OCI-LY3 (cell line): ENCODE measurements at regions not wholly inside any gene's neighbourhood (a gene's known extent, or its start where the extent isn't known, plus 50 kb on each side); places are given as distances from the start of the nearest gene placed in this dataset.

Experiments used
- H2AFZ ChIP-seq: fragments of 200-600, 300-600 bp; shearing (Covaris generic); 2 replicates; pipeline ENCODE4 v1.6.0; 2014; ENCODE audit warnings: antibody characterized with exemption, low read depth, low read length
- H3K27ac ChIP-seq: fragments of 200-600, 300-600 bp; sonication (generic); 2 replicates; pipeline ENCODE4 v1.5.1; 2014; ENCODE audit warnings: mild to moderate bottlenecking, low read length, moderate library complexity, mixed read lengths
- H3K27me3 ChIP-seq: fragments of 200-600, 300-600 bp; sonication (generic); 2 replicates; pipeline ENCODE4 v1.6.1; 2014; ENCODE audit warnings: low read depth, low read length, mixed read lengths
- H3K36me3 ChIP-seq: fragments of 200-600, 300-600 bp; sonication (generic); replicated peaks from 2 replicates; pipeline ENCODE3; 2014; ENCODE audit warnings: low read depth, low read length, mixed read lengths
- H3K4me1 ChIP-seq: fragments of 300-600, 200-600 bp; sonication (generic); 2 replicates; pipeline ENCODE4 v1.6.1; 2014; ENCODE audit warnings: low read length, mixed read lengths
- H3K4me2 ChIP-seq: fragments of 200-600, 300-600 bp; sonication (generic); 2 replicates; pipeline ENCODE4 v1.6.1; 2014; ENCODE audit warnings: low read length, mixed read lengths
- H3K4me3 ChIP-seq: fragments of 300-600, 200-600 bp; sonication (generic); 2 replicates; pipeline ENCODE4 v1.5.1; 2014; ENCODE audit warnings: antibody characterized with exemption, mild to moderate bottlenecking, low read length, moderate library complexity
- H3K79me2 ChIP-seq: fragments of 300-600, 200-600 bp; shearing (Covaris generic); 2 replicates; pipeline ENCODE4 v1.6.1; 2014; ENCODE audit warnings: mild to moderate bottlenecking, low read length, mixed read lengths
- H3K9ac ChIP-seq: fragments of 300-600, 200-600 bp; shearing (Covaris generic); 2 replicates; pipeline ENCODE4 v1.6.0; 2014; ENCODE audit warnings: mild to moderate bottlenecking, low read length, moderate library complexity
- H3K9me3 ChIP-seq: fragments of 200-600, 300-600 bp; shearing (Covaris generic); 2 replicates; pipeline ENCODE4 v1.6.1; 2014; ENCODE audit warnings: low read length, mixed read lengths; ENCODE audit not compliant: insufficient read depth
- H4K20me1 ChIP-seq: fragments of 200-600, 300-600 bp; sonication (generic); 2 replicates; pipeline ENCODE4 v1.6.1; 2016; ENCODE audit warnings: low read length, mixed read lengths; ENCODE audit not compliant: insufficient read depth
- EZH2phosphoT487 ChIP-seq: fragments of 200-600 bp; shearing (Covaris generic); IDR thresholded peaks from 2 replicates; pipeline ENCODE4 v1.6.1; 2018; ENCODE audit warnings: antibody characterized with exemption, mixed run types, low read depth
- TF ChIP-seq, protein P1 (sequence below): fragments of 200-600, 300-600 bp; sonication (generic); IDR thresholded peaks from 2 replicates; pipeline ENCODE4 v1.5.1; 2014; ENCODE audit warnings: antibody characterized with exemption, low read length, low read depth

DNA sequence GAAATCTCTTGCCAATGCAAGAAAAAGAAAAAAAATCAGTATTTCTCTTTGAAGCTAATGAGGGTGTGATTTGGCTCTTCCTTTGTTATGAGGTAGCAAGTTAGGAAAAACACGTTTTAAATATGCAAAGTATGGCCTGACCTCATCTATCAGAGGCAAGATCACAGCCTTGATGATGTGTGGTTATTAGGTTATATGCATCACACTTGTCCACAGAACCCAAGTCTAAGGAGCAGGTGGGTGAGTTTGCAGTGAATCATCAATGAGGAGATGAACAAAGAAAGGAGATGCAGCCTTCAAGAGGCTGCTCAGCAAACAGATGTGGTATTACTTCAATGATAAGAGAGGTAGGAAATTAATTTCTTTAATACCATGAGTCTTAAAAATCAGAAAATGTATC lies 594.8 kb upstream of the CDH5 start:
- no peaks in the 10 kb centered on the region for H3K4me1 ChIP-seq

DNA sequence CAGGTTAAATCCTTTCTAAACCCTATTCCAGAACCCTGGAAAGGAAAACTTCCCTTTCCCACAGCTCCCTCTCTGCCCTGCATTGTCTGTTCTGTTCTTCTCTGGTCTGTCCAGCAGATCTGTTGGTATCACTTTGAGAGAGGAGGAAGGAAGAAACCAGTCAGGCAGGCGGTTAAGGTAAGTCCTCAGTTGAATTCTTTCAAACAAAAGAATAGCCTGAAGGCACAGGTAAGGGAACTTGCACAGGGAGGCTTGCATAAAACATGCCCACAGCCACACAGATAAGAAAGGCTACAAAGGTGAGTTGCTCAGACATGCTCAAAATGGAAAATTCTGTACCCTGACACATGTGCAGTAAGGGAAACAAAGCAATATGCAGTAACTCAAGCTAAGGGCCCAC lies 595.7 kb upstream of the CDH5 start:
- no peak overlapping the region for H3K27ac ChIP-seq

More for the DNA sequence above, 594.8 kb upstream of the CDH5 start:
- Histone ChIP-seq H3K4me3 (no peak overlapping the region), H3K9ac (no peak overlapping the region), H3K36me3 (no peaks in the 10 kb centered on the region), H4K20me1 (no peaks in the 10 kb centered on the region), H3K79me2 (no peaks in the 10 kb centered on the region), H2AFZ (no peak overlapping the region), H3K27ac (no peak overlapping the region), H3K27me3 (no peaks in the 10 kb centered on the region; the same call in 1 of the 2 replicates), H3K9me3 (no peaks in the 10 kb centered on the region), H3K4me2 (no peak overlapping the region)
- TF ChIP-seq, protein P1, sequence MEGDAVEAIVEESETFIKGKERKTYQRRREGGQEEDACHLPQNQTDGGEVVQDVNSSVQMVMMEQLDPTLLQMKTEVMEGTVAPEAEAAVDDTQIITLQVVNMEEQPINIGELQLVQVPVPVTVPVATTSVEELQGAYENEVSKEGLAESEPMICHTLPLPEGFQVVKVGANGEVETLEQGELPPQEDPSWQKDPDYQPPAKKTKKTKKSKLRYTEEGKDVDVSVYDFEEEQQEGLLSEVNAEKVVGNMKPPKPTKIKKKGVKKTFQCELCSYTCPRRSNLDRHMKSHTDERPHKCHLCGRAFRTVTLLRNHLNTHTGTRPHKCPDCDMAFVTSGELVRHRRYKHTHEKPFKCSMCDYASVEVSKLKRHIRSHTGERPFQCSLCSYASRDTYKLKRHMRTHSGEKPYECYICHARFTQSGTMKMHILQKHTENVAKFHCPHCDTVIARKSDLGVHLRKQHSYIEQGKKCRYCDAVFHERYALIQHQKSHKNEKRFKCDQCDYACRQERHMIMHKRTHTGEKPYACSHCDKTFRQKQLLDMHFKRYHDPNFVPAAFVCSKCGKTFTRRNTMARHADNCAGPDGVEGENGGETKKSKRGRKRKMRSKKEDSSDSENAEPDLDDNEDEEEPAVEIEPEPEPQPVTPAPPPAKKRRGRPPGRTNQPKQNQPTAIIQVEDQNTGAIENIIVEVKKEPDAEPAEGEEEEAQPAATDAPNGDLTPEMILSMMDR = no peak
- no peak for TF ChIP-seq EZH2phosphoT487

DNA sequence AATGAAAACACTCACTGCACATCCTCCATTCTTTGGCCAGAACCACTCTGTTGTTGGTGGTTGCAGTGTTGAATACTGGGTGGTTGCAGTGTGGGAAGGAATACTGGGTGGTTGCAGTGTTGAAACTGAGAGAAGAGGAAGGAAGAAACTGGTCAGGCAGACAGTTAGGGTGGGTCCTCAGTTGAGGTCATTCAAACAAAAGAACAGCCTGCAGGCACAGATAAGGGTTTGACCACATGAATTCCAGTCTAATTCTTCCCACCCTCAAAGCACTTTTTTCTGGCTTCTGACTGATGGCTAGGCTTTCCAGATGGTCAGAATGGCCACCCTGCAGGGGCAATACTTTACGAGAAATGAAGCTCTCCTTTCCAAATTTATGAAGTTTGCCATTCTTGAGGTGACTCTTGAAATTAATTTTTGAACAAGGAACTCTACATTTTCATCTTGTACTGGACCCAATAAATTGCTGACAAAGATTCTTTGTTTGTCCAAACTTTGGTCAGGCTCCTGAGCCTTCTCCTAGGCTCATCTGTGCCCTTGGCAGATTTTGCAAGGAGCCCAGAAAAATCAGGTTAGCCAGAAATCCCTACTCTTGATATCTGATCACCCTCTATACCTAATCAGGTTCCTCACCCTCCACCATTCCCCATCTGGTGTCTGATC lies 596.6 kb upstream of the CDH5 start:
- Histone ChIP-seq H3K79me2 (no peaks in the 10 kb centered on the region), H3K9me3 (no peaks in the 10 kb centered on the region), H3K27ac (no peak overlapping the region), H3K27me3 (no peaks in the 10 kb centered on the region), H3K4me2 (no peak overlapping the region), H3K9ac (no peak overlapping the region), H2AFZ (no peak overlapping the region), H4K20me1 (no peaks in the 10 kb centered on the region), H3K4me3 (no peak overlapping the region), H3K4me1 (no peaks in the 10 kb centered on the region), H3K36me3 (no peaks in the 10 kb centered on the region)
- no peak for TF ChIP-seq EZH2phosphoT487
- TF ChIP-seq, protein P1 = no peak

More for the DNA sequence above, 595.7 kb upstream of the CDH5 start:
- no peak for TF ChIP-seq EZH2phosphoT487
- TF ChIP-seq, protein P1 = no peak
- Histone ChIP-seq H3K9ac (no peak overlapping the region), H2AFZ (no peak overlapping the region), H3K79me2 (no peaks in the 10 kb centered on the region), H3K4me3 (no peak overlapping the region), H3K9me3 (no peaks in the 10 kb centered on the region), H3K4me2 (no peak overlapping the region), H3K27me3 (no peaks in the 10 kb centered on the region), H4K20me1 (no peaks in the 10 kb centered on the region), H3K4me1 (no peaks in the 10 kb centered on the region), H3K36me3 (no peaks in the 10 kb centered on the region)

DNA sequence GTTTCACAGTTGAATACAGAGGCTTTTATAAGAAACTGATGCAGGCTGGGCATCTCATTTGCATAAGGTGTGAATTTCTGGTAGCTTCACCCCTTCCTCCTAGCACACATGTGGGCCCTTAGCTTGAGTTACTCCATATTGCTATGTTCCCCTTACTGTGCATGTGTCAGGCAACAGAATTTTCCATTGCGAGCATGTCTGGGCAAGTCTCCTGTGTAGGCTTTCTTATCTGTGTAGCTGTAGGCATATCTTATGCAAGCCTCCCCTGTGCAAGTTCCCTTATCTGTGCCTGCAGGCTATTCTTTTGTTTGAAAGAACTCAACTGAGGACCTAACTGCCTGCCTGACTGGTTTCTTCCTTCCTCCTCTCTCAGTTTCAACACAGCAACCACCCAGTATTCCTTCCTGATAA lies 597.4 kb upstream of the CDH5 start:
- H3K4me2 ChIP-seq = no peak overlapping the region
- H2AFZ ChIP-seq = no peak overlapping the region

More for the DNA sequence above, 597.4 kb upstream of the CDH5 start:
- no peaks in the 10 kb centered on the region for H3K9me3 ChIP-seq
- H3K79me2 ChIP-seq = no peaks in the 10 kb centered on the region
- H3K27ac ChIP-seq = no peak overlapping the region
- H3K27me3 ChIP-seq = no peaks in the 10 kb centered on the region
- no peak overlapping the region for H3K4me3 ChIP-seq
- no peak overlapping the region for H3K9ac ChIP-seq
- TF ChIP-seq, protein P1 = no peak
- TF ChIP-seq EZH2phosphoT487 = no peak
- no peaks in the 10 kb centered on the region for H3K36me3 ChIP-seq
- H3K4me1 ChIP-seq = no peaks in the 10 kb centered on the region
- H4K20me1 ChIP-seq = no peaks in the 10 kb centered on the region
